LoVo (cell line): ENCODE measurements at regions not wholly inside any gene's neighbourhood (a gene's known extent, or its start where the extent isn't known, plus 50 kb on each side); places are given as distances from the start of the nearest gene placed in this dataset.
"Not testable (repeated sequence)": the region's sequence is repeated elsewhere in the genome, so short reads cannot be mapped to it uniquely, and the experiment has no call there.

ENCODE experiments used
- DNase-seq: peaks from one replicate; pipeline ENCODE4 v3.0.0-alpha.2; 2016; ENCODE audit warnings: low spot score

DNA sequence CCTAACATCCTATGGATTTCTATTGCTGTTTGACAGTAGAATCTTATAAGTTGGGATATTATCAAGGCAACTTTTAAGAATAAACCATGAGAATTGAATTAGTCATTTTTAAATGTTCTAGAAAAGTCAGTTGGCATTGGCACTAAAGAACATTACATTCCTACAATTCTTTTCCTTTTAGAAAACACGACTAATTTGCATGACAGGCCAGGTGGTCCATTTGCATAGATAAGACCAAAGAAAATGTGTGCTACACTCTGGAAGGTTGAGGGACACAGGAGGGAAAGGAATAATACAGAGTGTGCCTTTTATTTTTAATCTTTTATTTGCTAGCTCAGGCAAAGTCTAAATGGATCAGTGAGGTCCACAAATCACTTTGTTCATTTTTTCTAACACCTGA lies 962.3 kb downstream of the EPHA3 start:
- no peak for DNase-seq

DNA sequence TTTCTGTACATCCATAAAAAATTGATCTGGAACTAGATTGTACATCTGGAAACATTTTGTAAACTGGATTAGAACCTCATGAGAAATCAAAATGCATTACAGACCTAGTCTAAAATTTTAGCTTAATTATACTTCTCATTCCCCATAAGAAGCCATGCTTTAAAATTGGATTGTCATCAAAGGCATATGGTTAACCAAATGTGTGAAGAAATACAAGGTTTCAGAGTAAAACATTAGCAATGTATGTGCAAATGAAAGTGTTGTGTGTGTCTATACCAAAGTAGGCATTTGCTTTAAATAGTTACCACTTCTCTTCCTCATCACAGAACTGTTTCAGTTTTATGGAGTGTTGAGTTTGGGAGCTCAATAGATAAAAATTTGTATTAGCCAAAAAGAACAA lies 968.7 kb downstream of the EPHA3 start:
- DNase-seq, result no peak

DNA sequence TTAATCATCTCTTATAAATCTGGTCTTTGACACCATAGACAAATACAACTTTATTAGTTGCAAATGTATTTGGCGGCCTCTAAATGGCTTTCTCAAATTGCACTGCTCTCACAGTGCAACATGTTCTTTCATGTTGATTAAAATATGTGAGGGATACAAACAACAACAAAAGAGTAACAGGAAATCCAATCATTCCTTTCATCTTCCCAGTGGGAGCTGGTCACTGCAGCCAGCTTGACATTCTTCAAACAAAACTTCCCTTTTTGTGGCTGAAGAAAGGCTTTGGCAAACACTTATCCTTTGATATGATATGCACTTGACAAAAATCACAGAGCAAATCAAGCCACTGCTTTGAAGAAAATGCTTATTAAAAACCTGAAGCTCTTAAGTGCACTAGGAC lies 973.6 kb downstream of the EPHA3 start:
- no peak for DNase-seq

DNA sequence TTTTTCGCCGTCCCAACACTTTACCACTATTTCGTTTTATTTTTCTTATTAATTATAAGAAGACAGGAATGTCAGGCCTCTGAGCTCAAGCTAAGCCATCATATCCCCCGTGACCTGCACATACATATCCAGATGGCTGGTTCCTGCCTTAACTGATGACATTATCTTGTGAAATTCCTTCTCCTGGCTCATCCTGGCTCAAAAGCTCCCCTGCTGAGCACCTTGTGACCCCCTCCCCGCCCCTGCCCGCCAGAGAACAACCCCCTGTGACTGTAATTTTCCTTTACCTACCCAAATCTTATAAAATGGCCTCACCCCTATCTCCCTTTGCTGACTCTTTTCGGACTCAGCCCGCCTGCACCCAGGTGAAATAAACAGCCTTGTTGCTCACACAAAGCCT lies 978.9 kb downstream of the EPHA3 start:
- DNase-seq, result not testable (repeated sequence)

DNA sequence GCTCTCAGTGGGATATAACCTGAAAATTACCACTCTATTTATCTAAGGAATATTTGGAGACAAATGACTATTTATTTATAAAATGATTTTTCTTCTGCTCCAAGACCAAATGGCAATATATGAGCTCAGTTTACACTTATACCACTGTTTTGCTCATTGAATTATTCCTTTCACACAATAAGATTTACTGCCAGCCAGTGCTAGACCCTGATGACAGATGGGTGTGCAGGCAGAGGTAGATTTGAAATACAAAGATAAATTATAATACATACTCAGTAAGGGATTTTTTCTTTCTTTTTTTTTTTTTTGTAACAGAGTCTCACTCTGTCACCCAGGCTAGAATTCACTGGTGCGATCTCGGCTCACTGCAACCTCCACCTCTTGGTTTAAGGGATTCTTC lies 980.3 kb downstream of the EPHA3 start:
- no peak for DNase-seq

DNA sequence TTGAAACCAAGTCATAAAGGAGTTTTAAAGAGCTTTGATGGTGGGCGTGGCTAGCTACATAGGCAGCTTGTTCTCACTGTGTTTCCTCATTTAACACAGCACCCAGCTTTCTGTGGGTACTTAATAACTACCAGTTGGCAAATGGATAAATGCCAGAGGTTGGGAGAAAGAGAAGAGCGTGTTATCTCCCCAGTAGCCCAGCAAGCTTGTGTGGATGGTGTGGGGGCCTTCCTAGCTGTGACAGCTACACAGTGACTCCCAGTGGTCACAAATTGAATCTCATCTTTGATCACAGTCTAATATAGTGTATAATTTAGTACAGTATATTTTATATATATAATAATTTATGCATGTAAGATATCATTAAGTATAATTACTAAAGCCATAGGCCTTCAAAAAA lies 984.1 kb downstream of the EPHA3 start:
- DNase-seq, result no peak

DNA sequence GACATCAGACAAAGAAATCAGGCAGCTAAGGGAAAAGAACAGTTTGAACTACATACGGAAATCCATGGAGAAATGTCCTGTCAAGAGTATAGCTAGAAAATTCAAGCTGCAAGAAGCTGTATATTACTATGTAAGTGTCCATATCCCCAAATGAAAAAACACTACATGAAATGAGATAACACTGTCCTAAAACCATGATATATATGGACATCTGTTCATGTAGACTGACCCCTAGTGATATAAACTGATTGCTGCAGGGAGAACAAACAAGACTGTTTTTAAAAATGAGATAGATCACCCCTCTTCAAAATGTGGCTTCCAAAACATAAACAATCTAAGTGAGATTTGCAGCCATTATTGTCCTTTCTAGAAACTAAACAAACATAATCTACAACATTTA lies 985.6 kb downstream of the EPHA3 start:
- no peak for DNase-seq

DNA sequence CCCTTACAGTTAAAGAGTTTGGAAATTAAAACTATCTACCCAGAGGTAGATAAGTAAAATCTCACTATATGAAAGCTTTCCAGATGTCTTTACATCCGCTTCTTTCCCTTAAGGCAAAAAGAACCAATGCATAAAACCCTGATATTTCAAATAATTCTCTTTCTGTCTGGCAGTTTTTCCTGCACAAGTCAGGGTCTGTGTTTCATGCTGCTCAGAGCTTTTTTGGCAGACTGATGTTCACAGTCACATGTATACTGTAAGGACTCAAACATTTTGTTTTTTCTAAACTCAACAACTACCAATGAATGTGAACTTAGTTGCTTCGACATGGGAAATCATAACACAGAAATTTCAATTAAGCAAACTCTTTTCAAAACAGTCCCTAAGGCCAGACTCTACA lies 988.4 kb downstream of the EPHA3 start:
- DNase-seq, result no peak

DNA sequence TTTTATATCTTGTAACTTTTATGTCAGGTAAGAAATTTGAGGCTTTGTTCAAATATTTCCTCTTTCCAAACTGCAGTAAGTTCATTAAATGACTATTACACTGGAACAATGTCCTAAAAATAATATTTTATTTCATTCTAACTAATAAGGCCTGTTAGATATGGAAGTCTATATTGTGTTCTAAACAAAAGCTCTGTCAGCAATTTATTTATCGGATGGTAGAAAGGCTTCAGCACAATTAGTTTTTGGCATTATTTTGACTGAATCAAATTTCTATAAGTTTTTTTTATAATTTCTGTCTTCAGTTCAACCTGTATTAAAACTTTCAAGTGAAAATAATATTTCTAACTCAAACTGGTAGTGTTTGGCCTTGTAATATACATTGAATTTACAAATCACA lies 992.1 kb downstream of the EPHA3 start:
- no peak for DNase-seq

DNA sequence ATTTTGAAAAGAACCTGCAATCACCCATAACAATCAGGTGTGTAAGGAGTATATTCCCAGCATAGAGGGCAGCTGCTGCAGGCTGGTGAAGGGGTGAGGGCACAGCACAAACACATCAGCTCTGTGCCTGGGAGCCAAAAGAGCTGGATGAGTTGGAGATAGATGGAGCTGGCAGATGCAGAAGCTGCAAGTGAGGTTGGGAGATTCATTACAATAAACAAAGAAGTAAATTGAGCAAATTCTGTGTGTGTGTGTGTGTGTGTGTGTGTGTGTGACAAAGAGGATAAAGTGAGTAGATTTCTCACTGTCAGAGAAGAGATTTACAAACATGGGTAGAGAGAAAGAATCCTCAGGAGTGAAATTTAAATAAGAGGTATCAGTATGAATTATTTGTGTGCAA lies 994.7 kb downstream of the EPHA3 start:
- no peak for DNase-seq

DNA sequence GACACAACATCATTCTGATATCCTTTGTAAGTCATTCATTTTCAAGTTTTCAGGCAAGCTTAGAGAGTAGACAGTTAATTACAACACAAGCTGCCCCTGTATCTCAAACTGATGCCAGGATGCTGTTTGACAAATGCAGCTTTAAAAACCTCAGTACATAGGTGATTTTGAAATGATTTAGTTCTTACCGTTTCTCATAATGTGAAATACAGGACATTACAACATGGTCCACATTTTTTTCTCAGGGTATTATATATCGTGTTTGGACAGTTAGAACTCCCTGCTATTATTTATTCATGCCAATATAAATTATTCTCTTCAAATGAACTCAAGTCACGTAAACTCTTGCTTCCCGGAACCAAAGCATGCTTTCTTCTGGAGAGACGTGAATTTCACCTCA lies 1013.9 kb downstream of the EPHA3 start:
- no peak for DNase-seq

DNA sequence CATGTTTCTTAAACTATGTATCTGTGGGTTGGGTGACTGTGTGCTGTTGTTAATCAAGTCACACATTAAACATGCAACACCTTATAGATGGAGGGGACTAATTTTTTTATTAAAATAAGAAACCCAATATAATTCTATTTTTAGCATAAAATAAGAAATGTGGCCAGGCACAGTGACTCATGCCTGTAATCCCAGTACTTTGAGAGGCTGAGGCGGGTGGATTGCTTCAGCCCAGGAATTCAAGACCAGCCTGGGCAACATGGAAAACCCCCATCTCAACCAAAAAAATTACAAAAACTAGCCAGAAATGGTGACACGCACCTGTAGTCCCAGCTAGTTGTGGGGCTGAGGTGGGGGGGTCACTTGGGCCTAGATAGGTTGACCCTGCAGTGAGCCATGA lies 1021.0 kb downstream of the EPHA3 start:
- DNase-seq, result no peak

DNA sequence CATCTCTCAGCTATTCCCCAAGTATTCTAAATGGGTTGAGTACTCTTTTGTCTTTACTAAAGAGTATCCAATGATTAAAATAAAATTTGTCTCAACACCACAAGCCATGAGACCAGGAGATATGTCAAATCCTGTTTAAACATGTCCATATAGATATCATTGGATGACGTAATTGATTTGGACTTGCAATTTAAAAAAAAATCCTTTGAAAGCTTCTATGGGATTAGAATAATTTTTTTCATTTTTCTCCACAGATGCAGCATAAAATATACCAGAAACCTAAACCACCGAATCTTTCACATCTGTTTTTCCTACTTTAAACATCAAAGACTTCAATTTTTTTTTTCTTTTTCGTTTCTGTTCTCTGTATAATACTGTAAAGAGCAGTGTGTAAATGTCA lies 1022.3 kb downstream of the EPHA3 start:
- DNase-seq, result no peak

DNA sequence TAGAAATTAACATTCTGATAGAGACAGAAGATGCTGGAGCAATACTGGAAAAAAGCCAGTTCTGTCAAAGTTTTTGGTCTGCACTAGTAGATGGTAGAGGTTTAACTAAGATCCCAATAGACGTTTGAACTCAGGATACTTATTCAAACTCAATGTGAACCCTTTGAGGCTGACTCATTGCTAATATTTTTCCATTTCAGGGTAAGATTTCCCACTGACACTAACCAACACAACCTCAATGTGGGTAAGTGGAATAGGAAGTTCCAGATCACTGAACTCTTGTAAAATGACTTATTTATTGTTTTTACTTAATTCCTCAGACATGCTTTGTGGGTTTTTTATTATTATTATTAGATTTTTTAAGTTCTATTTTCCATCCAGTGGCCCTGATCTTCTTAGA lies 1024.8 kb downstream of the EPHA3 start:
- DNase-seq, result no peak

DNA sequence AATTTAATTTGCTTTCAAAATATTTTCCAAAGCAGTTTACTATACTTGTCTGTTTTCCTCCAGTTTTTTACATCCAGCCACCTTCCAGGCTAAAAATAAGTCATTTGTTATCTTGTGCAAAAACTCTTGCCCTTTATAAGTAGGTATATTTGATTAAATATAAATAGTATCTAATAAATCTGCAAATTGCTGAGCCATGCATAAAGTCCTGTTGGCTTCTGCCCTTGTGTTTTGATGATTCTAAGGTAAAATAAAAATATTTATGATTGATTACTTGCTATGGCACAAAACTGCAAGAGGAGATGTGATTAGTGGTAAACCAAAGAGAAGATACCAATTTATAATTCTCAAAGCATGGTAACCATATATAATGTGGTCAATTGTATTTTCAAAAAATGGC lies 1026.7 kb downstream of the EPHA3 start:
- DNase-seq, result no peak

DNA sequence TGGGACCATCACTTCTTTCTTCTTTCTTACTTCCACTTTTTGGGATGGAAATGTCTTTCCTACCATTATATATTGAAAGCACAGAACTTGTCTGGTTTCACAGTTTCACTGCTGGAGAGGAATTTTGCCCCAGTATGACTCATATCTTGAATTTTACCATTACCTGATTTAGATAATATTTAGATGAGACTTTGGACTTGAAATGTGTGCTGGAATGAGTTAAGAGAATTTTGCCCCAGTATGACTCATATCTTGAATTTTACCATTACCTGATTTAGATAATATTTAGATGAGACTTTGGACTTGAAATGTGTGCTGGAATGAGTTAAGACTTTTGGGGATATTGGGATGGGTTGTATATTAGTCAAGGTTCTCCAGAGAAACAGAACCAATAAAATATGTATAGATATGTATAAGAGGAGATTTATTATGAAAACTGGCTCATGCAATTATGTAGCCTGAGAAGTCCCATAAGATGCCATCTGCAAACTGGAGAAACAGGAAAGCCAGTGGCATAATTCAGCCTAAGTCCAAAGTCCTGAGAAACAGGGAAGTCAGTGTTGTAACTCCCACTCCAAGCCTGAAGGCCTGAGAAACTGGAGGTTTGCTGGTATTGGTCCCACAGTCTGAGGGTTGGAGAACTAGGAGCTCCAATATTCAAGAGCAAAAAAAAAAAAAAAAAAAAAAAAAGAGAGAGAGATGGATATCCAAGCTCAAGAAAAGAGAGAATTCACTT lies 1029.2 kb downstream of the EPHA3 start:
- DNase-seq, result peak; percentile 43

DNA sequence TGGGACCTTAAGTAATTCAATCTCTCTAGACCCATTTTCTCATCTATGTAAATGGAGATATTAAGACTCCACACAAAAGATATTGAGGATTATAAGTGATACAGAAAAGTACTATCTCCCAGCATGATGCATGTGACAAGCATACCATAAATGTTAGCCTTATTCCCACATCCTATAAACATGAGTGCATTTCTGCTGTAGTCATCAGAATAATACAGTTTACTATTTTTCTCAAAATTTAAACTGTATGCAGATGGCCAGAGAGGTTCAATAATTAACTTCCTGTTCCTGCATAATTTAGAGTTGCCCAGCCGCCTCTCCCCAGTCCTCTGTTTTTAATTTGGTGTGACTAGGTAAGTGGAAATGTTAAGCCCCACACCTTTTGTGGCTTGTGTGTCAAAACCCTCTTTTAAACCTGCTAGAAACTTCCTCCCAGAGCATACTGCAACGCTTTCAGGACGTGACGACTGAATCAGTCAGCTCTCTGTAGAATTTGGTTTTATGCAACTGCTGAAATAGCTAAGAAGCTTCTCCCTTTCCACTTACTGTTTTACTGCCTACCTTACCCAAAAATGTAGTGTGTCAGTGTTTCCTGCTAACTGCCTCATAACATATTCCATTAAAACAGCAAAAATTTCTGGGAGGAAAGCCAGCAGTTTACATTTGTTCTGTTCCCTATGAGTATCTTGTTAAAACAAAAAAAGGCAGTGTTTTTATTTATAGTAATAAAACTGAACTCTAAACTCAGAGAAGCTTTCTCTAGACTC lies 1037.9 kb downstream of the EPHA3 start:
- no peak for DNase-seq

DNA sequence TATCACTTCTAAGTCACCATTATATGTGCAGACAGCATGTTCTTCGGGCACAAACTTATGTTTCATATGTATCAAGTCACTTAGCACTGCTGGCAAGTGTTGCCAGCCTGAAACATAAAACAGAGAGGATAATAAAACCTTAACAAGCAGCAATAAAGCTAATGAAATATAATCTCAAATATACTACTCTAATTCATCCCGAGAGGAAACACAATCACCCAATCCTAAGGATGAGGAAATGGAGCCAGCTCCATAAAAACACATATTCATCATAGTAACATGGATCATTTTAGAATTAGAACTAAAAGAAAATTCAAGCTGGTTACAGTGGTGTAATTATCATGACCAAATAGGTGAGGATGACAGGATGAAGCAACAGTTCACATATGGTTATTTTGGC lies 1072.7 kb downstream of the EPHA3 start:
- DNase-seq, result no peak

DNA sequence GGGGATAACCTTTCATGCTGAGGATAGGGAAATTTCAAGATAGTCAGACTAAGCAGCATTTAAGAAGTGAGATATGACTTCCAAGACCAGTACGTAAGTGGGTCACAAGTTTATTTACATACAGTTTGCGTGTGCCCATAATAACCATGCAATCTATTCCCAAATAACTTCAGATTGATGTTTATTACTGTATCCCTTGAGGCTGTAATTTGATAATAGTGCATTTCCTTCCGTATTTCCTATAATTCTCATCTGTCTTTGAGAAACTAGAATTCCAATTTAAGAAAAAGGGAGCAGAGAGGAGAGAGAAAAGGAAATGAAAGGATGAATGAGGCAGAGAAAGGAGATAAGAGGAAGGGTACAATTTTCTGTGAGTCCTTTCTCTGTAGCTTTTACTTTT lies 1073.1 kb downstream of the EPHA3 start:
- DNase-seq, result no peak

DNA sequence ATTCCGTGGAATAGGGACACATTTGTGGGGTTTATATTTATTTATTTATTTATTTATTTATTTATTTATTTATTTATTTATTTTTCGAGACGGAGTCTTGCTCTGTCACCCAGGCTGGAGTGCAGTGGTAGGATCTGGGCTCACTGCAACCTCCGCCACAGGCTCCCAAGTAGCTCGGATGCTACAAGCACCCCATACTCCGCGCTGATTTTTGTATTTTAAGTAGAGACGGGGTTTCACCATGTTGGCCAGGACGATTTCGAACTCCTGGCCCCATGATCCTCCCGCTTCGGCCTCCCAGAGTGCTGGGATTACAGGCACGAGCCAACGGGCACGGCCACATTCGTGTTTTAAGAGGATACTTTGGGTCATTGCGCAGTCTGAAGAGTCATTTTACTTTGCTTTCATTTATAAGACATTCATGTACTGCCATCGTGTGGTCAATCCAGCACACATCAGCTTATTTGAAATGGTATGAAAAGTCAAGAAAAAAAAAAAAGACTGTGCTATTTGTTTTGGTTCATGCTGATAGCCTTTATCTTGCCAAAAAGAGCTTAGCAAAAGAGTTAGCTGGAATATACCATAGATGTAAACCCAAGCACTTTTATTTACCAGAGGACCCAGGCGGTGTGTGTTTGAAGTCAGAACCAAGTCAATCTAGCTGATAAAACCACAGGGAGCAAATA lies 1075.0 kb downstream of the EPHA3 start:
- peak; percentile 32 for DNase-seq

DNA sequence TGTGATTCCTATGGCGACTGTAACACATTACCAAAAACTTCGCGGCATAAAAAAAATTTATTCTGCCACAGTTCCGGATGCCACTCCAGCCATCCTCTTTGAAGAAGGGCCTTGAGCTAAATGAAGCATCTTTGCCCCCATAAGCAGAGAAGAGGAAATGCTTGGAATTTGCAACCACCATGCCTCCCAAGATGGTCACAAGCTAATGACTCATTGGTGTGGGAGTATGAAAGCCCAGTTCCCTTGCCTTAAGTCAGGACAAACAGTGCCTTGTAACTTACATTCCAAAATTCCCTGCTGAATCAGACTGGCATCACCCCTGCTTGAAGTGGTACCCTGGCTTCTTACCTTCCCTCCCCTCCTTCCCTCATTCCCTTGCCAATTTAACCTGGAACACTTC lies 1077.4 kb downstream of the EPHA3 start:
- no peak for DNase-seq

DNA sequence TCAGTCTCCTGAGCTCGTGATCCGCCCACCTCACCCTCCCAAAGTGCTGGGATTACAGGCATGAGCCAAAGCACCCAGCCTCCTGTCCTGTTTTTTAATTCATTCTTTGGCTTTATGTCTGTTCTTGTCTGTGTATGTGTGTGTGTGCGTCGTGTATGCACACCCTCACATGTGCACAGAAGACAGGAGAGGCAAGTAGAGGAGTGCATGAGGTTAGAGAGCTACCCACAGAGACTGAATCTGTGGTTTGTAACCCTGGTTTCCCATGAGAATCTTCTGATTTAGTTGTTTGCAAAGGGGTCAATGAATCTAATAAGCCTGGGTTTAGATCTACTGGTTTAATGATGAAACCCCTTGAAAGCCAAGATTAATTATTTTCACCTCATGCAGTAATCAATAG lies 1090.0 kb downstream of the EPHA3 start:
- not testable (repeated sequence) for DNase-seq

DNA sequence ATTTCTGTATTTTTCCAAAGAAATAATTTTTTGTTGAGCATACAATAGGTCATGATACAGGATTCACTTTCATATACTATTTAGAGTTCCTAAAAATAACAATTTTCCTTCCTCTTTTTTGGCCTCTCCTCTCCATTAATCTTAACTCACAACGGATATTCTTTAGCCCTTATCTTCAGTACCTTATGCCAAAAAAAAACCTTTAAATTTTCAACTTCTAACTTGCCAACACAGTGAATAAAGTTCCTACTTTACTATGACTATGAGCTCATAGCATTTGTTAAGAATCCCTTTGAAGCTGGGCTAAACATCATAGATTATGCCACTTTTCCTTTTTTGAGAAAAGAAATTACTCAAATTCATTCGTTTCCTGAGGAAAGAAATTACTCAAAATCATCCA lies 1095.5 kb downstream of the EPHA3 start:
- not testable (repeated sequence) for DNase-seq
